Pancreas (tissue), 10 donors: ENCODE measurements at regions not wholly inside any gene's neighbourhood (a gene's known extent, or its start where the extent isn't known, plus 50 kb on each side); places are given as distances from the start of the nearest gene placed in this dataset.

Experiments
- ATAC-seq, 4 donors: fragments of 200-7000 bp; cut with Tn5 transposase; one replicate each; pipeline versions ENCODE4 v1.8.0 to v1.9.1; 2020; ENCODE audit warnings: mild to moderate bottlenecking in 4 of 4, moderate library complexity in 4 of 4
- DNase-seq, 6 donors: peaks; one replicate each; pipeline ENCODE4 v3.0.0-alpha.2; 2020
- FAIRE-seq: peaks from 2 replicates; lab custom pipeline; 2012; peaks lifted over from hg19 to GRCh38; lab: Jason Lieb, UNC
- H3K27ac ChIP-seq, 4 donors: fragments of 200-600 bp; sonication (generic); 1 replicate in 3 of 4; 2 replicates in 1 of 4; pipeline versions ENCODE4 v1.5.0 to v1.8.0; 2020
- H3K27me3 ChIP-seq, 4 donors: fragments of 200-600 bp; one replicate each; pipeline ENCODE4 v1.8.0; 2021
- H3K36me3 ChIP-seq, 3 donors: fragments of 200-600 bp; sonication (generic) in 1 of 3; one replicate each; pipeline versions ENCODE4 v1.5.0 to v1.8.0; 2020 to 2021
- H3K4me1 ChIP-seq, 3 donors: fragments of 200-600 bp; one replicate each; pipeline ENCODE4 v1.8.0; 2021
- H3K4me3 ChIP-seq, 4 donors: fragments of 200-600 bp; sonication (generic) in 2 of 4; one replicate each; pipeline versions ENCODE4 v1.5.0 to v1.8.0; 2020 to 2021
- H3K9me3 ChIP-seq, 4 donors: fragments of 200-600 bp; one replicate each; pipeline ENCODE4 v1.8.0; 2021
- CTCF ChIP-seq, 4 donors: fragments of 200-600 bp; sonication (generic) in 3 of 4; IDR thresholded peaks; one replicate each; pipeline versions ENCODE4 v1.5.0 to v1.8.0; 2021; ENCODE audit warnings: antibody characterized with exemption in 4 of 4
- WGBS, 2 donors: extraction: QIAGEN DNeasy Blood & Tissue Kit; methylation state at CpG; one replicate each; pipeline ENCODE4 v1.1.7; 2013; 5-methylcytosine and 5-hydroxymethylcytosine counted together
- intact Hi-C, 3 donors: fragments of 100-400 bp; cut with DNase I; formaldehyde crosslinking; loops; one replicate each; pipeline versions ENCODE4 v1.11.1 to v1.14.2; 2022
- donor health status: healthy with polysubstance abuse.
- donor health status: DM: no; HTN: no; CAD: no; lungs with moderate emphysema.
- donor health status: DM: no; HTN: no; CAD: no.
- donor health status: control.
- donor health status: control.
- donor health status: Bipolar disorder and iron deficiency.
- donor health status: DM: yes; HTN: yes; CAD: no.
- donor health status: DM: no; HTN: no; CAD: no.
- donor health status: DM: no; HTN: no; CAD: no.
- donor health status: DM: yes; HTN: yes; CAD: no.

- FAIRE-seq (no peak), ATAC-seq (peak in 1 of 4 donors; percentile 20), DNase-seq (peak in 1 of 6 donors; percentile 48)
- no peaks in the 10 kb centered on the region for H3K36me3 ChIP-seq
- no peak overlapping the region for H3K27ac ChIP-seq
- no peaks in the 10 kb centered on the region for H3K9me3 ChIP-seq
- H3K4me3 ChIP-seq = no peak overlapping the region
- H3K27me3 ChIP-seq = no peaks in the 10 kb centered on the region
- TF ChIP-seq CTCF (IDR thresholded peaks at IDR 0.05) = no peak
- intact Hi-C loops = loop anchor here in 1 of 3 donors (5.0 kb wide), 1 partner anchor 528 kb away; no protein-coding TSS in a partner anchor
- peaks cover 0 to 10% (median 5%) of the 10 kb centered on the region in 3 donors for H3K4me1 ChIP-seq
- whole genome bisulfite sequencing, 2 donors = 54 to 55% methylated on average over 5 of the region's 5 CpGs
Measured at GRCh38 chr17:73954951-73955350, 248.5 kb upstream of the RPL38 start.

GRCh38 chr17:73955616-73956015, 247.9 kb upstream of the RPL38 start:
- DNase-seq = no peak
- Histone ChIP-seq H3K36me3 (no peaks in the 10 kb centered on the region), H3K4me3 (no peak overlapping the region), H3K27me3 (no peaks in the 10 kb centered on the region), H3K9me3 (no peaks in the 10 kb centered on the region), H3K4me1 (peaks cover 0 to 5% (median 0%) of the 10 kb centered on the region in 3 donors), H3K27ac (no peak overlapping the region)
- no peak for TF ChIP-seq CTCF (IDR thresholded peaks at IDR 0.05)
- FAIRE-seq = no peak
- ATAC-seq = no peak
- WGBS, 2 donors = 69 to 88% methylated on average over 5 of the region's 5 CpGs
- intact Hi-C loops = loop anchor here in 1 of 3 donors (5.0 kb wide), 1 partner anchor 528 kb away; no protein-coding TSS in a partner anchor

GRCh38 chr17:73956169-73956568, 247.3 kb upstream of the RPL38 start:
- Histone ChIP-seq H3K4me1 (no peaks in the 10 kb centered on the region), H3K9me3 (no peaks in the 10 kb centered on the region), H3K4me3 (no peak overlapping the region), H3K36me3 (no peaks in the 10 kb centered on the region), H3K27ac (no peak overlapping the region), H3K27me3 (no peaks in the 10 kb centered on the region)
- DNase-seq (no peak), FAIRE-seq (no peak), ATAC-seq (peak in 1 of 4 donors; percentile 14)
- intact Hi-C loops = loop anchor here in 1 of 3 donors (5.0 kb wide), 1 partner anchor 529 kb away; no protein-coding TSS in a partner anchor
- TF ChIP-seq CTCF (IDR thresholded peaks at IDR 0.05) = no peak
- WGBS, 2 donors = 69 to 80% methylated on average over 1 of the region's 1 CpG

GRCh38 chr17:73956595-73957465, 246.6 kb upstream of the RPL38 start:
- H3K4me3 ChIP-seq = no peak overlapping the region
- FAIRE-seq (no peak), ATAC-seq (peak; percentile 64 to 87 (median 83)), DNase-seq (peak; percentile 58 to 89 (median 78))
- no peak overlapping the region for H3K27ac ChIP-seq
- peak; percentile 30 to 55 (median 44) for TF ChIP-seq CTCF (IDR thresholded peaks at IDR 0.05)
- H3K36me3 ChIP-seq = no peaks in the 10 kb centered on the region
- H3K4me1 ChIP-seq = peaks cover 0 to 1% (median 0%) of the 10 kb centered on the region in 3 donors
- 56 to 67% methylated on average over 15 of the region's 15 CpGs for WGBS, 2 donors
- no peaks in the 10 kb centered on the region for H3K9me3 ChIP-seq
- intact Hi-C loops = loop anchor here in 1 of 3 donors (5.0 kb wide), 1 partner anchor 530 kb away; no protein-coding TSS in a partner anchor
- H3K27me3 ChIP-seq = no peaks in the 10 kb centered on the region
